SK-N-MC (cell line): ENCODE measurements at regions not wholly inside any gene's neighbourhood (a gene's known extent, or its start where the extent isn't known, plus 50 kb on each side); places are given as distances from the start of the nearest gene placed in this dataset.
A peak's percentile ranks its signal among the peaks of the same experiment; 100 is the strongest.

Source experiments
- DNase-seq: peaks from one replicate; pipeline ENCODE4 v3.0.0-alpha.2; 2011; ENCODE audit warnings: low read depth, low spot score
- H3K27ac ChIP-seq: fragments of 200-600 bp; sonication (generic); 2 replicates; pipeline ENCODE4 v1.5.1; 2016; ENCODE audit warnings: mixed run types
- H3K36me3 ChIP-seq: fragments of 200-600 bp; sonication (generic); 2 replicates; pipeline ENCODE4 v1.6.1; 2017; ENCODE audit warnings: antibody characterized with exemption, low read length, mixed read lengths; ENCODE audit not compliant: insufficient read depth
- H3K4me3 ChIP-seq: fragments of 200-600 bp; sonication (generic); 2 replicates; pipeline ENCODE4 v1.5.1; 2016
- H3K9ac ChIP-seq: fragments of 200-600 bp; sonication (generic); 2 replicates; pipeline ENCODE4 v1.8.0; 2017; ENCODE audit warnings: mixed run types, mixed read lengths; ENCODE audit not compliant: insufficient read length
- H3K9me3 ChIP-seq: fragments of 200-600 bp; sonication (generic); 2 replicates; pipeline ENCODE4 v1.6.1; 2017; ENCODE audit warnings: low read depth, mild to moderate bottlenecking, antibody characterized with exemption, low read length, moderate library complexity, mixed read lengths
- EZH2 ChIP-seq: fragments of 200-600 bp; sonication (generic); IDR thresholded peaks from one replicate; pipeline ENCODE4 v1.6.1; 2017; ENCODE audit warnings: antibody characterized with exemption
- FOXP2 ChIP-seq: optimal IDR thresholded peaks from 2 replicates; pipeline ENCODE3; 2011; ENCODE audit warnings: mild to moderate bottlenecking, moderate library complexity; ENCODE audit not compliant: insufficient read depth; ENCODE audit errors: extremely low read length, control extremely low read depth
- POLR2AphosphoS5 ChIP-seq: IDR thresholded peaks from 2 replicates; pipeline ENCODE4 v1.6.1; 2012; ENCODE audit warnings: mild to moderate bottlenecking, low read depth, low read length, borderline replicate concordance

DNA sequence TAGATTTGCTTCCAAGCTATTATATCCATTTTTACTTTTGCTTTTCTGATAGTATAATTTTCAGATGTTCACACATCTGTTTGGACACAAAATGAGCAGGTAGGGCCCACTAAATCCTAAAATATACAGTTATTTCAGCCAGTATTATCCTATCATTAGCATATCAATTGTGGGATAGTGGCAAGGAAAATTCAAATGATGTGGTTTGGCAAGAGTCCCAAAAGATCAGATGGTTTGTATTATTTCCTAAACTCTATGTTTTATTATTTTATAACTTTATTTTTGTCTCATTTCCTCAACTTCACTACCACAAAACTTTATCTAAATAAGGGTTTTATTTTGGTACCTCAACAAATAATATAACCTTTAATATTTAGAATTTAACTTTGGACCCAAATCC, 1659.6 kb downstream of the NCAM2 start:
- peak overlapping the region; percentile 63; the same call in 1 of the 2 replicates for H3K27ac ChIP-seq
- TF ChIP-seq FOXP2 (no peak), POLR2AphosphoS5 (no peak), EZH2 (no peak)
- no peaks in the 10 kb centered on the region for H3K9me3 ChIP-seq
- H3K4me3 ChIP-seq: peak overlapping the region; percentile 39; the same call in 1 of the 2 replicates
- H3K36me3 ChIP-seq: no peaks in the 10 kb centered on the region
- H3K9ac ChIP-seq: no peak overlapping the region
- peak; percentile 81 for DNase-seq

- no peak for DNase-seq
- Histone ChIP-seq H3K36me3 (no peaks in the 10 kb centered on the region), H3K9ac (no peak overlapping the region), H3K4me3 (no peak overlapping the region), H3K9me3 (no peaks in the 10 kb centered on the region), H3K27ac (no peak overlapping the region; the same call in 1 of the 2 replicates)
- TF ChIP-seq POLR2AphosphoS5 (no peak), FOXP2 (no peak)
These were observed 1671.9 kb downstream of the NCAM2 start for GRCh38 chr21:22670148-22670547.

DNA sequence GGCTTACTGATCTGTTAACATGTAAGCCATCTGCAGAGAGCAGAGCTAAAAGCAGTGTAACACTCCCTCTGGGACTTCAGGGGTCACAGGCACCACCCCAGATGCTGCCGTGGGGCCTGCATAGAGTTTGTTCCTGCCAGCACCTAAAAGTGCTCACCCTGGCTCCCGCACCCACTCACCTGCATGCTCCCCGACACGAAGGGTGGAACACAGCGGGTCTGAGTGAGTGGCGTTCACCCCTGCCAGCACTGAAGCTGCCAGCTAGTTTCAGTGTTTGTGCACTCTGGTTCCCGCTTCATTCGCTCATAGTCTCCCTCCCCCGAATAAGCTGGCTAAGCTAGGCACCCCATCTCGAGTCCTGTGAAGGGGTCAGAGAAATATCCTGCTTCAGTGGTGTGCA, 1681.0 kb downstream of the NCAM2 start:
- Histone ChIP-seq H3K36me3 (no peaks in the 10 kb centered on the region), H3K27ac (no peak overlapping the region), H3K4me3 (no peak overlapping the region), H3K9me3 (no peaks in the 10 kb centered on the region), H3K9ac (no peak overlapping the region)
- TF ChIP-seq FOXP2 (no peak), POLR2AphosphoS5 (no peak), EZH2 (no peak)
- no peak for DNase-seq

DNA sequence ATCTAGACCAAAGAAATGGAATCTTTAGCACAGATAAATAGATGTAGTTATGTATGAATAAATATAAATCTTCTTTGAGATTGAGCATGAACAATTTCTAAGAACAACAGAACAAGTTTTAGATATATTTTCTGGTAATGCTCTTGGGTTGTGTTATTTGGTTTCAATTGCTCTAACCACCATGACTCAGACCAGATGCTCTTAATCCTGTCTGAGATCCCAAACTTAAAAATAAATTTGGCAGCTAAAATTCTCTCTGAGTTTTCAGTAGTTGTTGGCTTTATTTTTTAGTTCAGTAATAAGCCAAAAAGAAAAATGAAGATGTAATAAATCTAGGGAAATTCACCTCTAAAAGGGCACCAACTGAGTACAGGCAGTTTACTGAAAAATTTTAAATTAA, 1693.4 kb downstream of the NCAM2 start:
- H3K4me3 ChIP-seq: no peak overlapping the region
- no peaks in the 10 kb centered on the region for H3K36me3 ChIP-seq
- no peak overlapping the region for H3K9ac ChIP-seq
- no peak for TF ChIP-seq EZH2
- no peak for TF ChIP-seq FOXP2
- no peak for TF ChIP-seq POLR2AphosphoS5
- no peak overlapping the region for H3K27ac ChIP-seq
- H3K9me3 ChIP-seq: no peaks in the 10 kb centered on the region
- DNase-seq: no peak

DNA sequence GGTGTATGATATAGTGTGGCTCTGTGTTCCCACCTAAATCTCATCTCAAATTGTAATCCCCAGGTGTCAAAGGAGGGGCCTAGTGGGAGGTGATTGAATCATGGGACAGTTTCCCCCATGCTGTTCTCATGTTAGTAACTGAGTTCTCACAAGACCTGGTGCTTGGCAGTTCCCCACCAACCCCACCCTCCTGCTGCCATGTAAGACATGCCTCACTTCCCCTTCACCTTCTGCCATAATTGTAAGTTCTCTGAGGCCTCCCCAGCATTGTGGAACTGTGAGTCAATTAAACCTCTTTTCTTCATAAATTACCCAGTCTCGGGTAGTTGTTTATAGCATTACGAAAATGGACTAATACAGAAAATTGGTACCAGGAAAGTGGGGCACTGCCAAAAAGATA, 1705.3 kb downstream of the NCAM2 start:
- Histone ChIP-seq H3K27ac (no peak overlapping the region), H3K9me3 (no peaks in the 10 kb centered on the region), H3K9ac (no peak overlapping the region), H3K4me3 (no peak overlapping the region), H3K36me3 (no peaks in the 10 kb centered on the region)
- no peak for DNase-seq
- TF ChIP-seq FOXP2: no peak
- no peak for TF ChIP-seq POLR2AphosphoS5
- no peak for TF ChIP-seq EZH2

GRCh38 chr21:22710721-22711120, 1712.5 kb downstream of the NCAM2 start:
- peak overlapping the region; percentile 58 for H3K4me3 ChIP-seq
- peak overlapping the region; percentile 61; the same call in 1 of the 2 replicates for H3K27ac ChIP-seq
- no peak overlapping the region for H3K9ac ChIP-seq
- peak; percentile 80 for DNase-seq
- TF ChIP-seq FOXP2 (no peak), EZH2 (no peak), POLR2AphosphoS5 (no peak; the same call in 1 of the 2 replicates)
- H3K9me3 ChIP-seq: 0 out of 2 replicates have a peak, but pooled peaks cover 5% of the 10 kb centered on the region
- H3K36me3 ChIP-seq: no peaks in the 10 kb centered on the region

GRCh38 chr21:22711636-22712035, 1713.4 kb downstream of the NCAM2 start:
- no peaks in the 10 kb centered on the region for H3K36me3 ChIP-seq
- peak overlapping the region; percentile 61; the same call in 1 of the 2 replicates for H3K27ac ChIP-seq
- no peak overlapping the region for H3K9ac ChIP-seq
- 0 out of 2 replicates have a peak, but pooled peaks cover 5% of the 10 kb centered on the region for H3K9me3 ChIP-seq
- peak; percentile 86 for DNase-seq
- TF ChIP-seq POLR2AphosphoS5 (no peak), EZH2 (no peak), FOXP2 (no peak)
- peak overlapping the region; percentile 58 for H3K4me3 ChIP-seq

DNA sequence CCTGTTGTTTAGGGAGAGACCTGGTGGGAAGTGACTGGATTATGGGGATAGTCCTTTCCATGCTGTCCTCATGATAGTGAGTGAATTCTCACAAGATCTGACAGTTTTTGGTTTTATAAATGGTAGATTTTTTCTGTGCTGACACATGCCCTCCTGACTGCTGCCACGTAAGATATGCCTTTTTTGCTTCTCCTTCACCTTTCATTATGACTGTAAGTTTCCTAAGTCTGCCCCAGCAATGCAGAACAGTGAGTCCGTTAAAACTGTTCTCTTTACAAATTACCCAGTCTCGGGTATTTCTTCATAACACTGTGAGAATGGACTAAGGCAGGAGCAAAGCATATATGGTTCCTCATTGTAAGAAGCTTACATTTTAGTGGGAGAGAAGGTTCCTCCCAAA, 1727.2 kb downstream of the NCAM2 start:
- Histone ChIP-seq H3K27ac (no peak overlapping the region), H3K36me3 (no peaks in the 10 kb centered on the region), H3K9ac (no peak overlapping the region), H3K4me3 (no peak overlapping the region), H3K9me3 (peaks cover 7% of the 10 kb centered on the region; the same call in 1 of the 2 replicates)
- DNase-seq: no peak
- TF ChIP-seq FOXP2 (no peak), POLR2AphosphoS5 (no peak), EZH2 (no peak)

DNA sequence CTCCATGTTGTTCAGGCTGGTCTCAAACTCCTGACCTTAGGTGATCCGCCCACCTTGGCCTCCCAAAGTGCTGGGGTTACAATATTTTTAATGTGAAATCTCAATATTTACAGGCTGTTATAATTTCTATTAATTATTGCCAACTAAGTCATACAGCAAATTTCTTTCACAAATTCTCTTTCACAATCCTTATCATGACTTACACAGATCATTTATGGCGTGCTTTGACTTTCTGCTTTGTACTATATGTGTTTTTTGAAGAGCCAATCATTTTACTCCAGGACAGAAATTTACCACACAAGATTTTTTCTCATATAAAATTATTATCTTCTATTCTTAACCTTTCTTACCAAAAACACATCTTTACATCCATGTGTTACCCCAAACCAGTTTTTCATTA, 1729.9 kb downstream of the NCAM2 start:
- no peak overlapping the region for H3K27ac ChIP-seq
- no peak overlapping the region for H3K4me3 ChIP-seq
- no peaks in the 10 kb centered on the region for H3K36me3 ChIP-seq
- peaks cover 7% of the 10 kb centered on the region; the same call in 1 of the 2 replicates for H3K9me3 ChIP-seq
- no peak for DNase-seq
- H3K9ac ChIP-seq: no peak overlapping the region
- no peak for TF ChIP-seq POLR2AphosphoS5
